Brain microvascular endothelial cell (primary cell): ENCODE measurements at regions not wholly inside any gene's neighbourhood (a gene's known extent, or its start where the extent isn't known, plus 50 kb on each side); places are given as distances from the start of the nearest gene placed in this dataset.
"Not testable (repeated sequence)": the region's sequence is repeated elsewhere in the genome, so short reads cannot be mapped to it uniquely, and the experiment has no call there.

Experiments
- DNase-seq: peaks from one replicate; pipeline ENCODE4 v3.0.0-alpha.2; 2020
- H3K27ac ChIP-seq: fragments of 250-450 bp; sonication (Bioruptor Pico); 2 replicates; pipeline ENCODE4 v1.5.1; 2020; ENCODE audit warnings: mild to moderate bottlenecking, moderate library complexity
- H3K27me3 ChIP-seq: fragments of 250-450 bp; sonication (Bioruptor Pico); replicated peaks from 2 replicates; pipeline ENCODE4 v1.5.1; 2020; ENCODE audit warnings: mild to moderate bottlenecking
- H3K36me3 ChIP-seq: fragments of 250-450 bp; sonication (Bioruptor Pico); replicated peaks from 2 replicates; pipeline ENCODE4 v1.5.1; 2020; ENCODE audit warnings: mild to moderate bottlenecking
- H3K4me3 ChIP-seq: 2 replicates; pipeline ENCODE4 v1.5.1; 2011; ENCODE audit warnings: low read depth, mild to moderate bottlenecking, control low read depth, low read length, moderate library complexity
- CTCF ChIP-seq: IDR thresholded peaks from 2 replicates; pipeline ENCODE4 v1.5.1; 2011; ENCODE audit warnings: low read depth, mild to moderate bottlenecking, moderate library complexity, low read length, control low read depth, inconsistent platforms; ENCODE audit errors: missing control alignments
- in situ Hi-C: cut with HindIII; loops from 2 replicates; pipeline ENCODE4 v1.10.0; 2017; ENCODE audit warnings: low sequenced_read_pairs, low pct_ligation_motif_present

- H3K27ac ChIP-seq = no peak overlapping the region
- no peak for TF ChIP-seq CTCF
- in situ Hi-C loops = no loop called here
- no peak for DNase-seq
- no peaks in the 10 kb centered on the region for H3K36me3 ChIP-seq
- H3K27me3 ChIP-seq = no peaks in the 10 kb centered on the region
- H3K4me3 ChIP-seq = no peak overlapping the region
These were observed 180.4 kb upstream of the CDKN2B start for GRCh38 chr9:22189471-22189870.

DNA sequence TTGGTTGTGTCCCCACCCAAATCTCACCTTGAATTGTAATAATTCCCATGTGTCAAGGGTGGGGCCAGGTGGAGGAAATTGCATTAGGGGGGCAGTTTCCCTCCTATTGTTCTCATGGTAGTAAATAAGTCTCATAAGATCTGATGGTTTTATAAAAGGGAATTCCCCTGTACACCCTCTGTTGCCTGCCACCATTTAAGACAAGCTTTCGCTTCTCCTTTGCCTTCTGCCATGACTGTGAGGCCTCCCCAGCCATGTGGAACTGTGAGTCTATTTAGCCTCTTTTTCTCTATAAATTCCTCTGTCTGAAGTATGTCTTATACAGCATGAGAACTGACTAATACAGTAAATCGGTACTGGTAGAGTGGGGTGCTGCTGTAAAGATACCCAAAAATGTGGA, 187.9 kb upstream of the CDKN2B start:
- H3K36me3 ChIP-seq, H3K27ac ChIP-seq, H3K27me3 ChIP-seq, H3K4me3 ChIP-seq, in situ Hi-C loops, DNase-seq: not testable (repeated sequence)

DNA sequence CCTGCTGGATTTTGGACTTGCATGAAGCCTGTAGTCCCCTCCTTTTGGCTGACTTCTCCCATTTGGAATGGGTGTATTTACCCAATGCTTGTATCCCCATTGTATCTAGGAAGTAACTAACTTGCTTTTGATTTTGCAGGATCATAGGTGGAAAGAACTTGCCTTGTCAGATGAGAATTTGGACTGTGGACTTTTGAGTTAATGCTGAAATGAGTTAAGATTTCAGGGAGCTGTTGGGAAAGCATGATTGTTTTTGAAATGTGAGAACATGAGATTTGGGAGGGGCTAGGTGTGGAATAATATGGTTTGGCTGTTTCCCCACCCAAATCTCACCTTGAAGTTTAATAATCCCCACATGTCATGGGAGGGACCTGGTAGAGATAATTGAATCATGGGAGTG, 189.6 kb upstream of the CDKN2B start:
- in situ Hi-C loops = no loop called here
- no peak for TF ChIP-seq CTCF
- no peak overlapping the region for H3K27ac ChIP-seq
- DNase-seq = no peak
- H3K4me3 ChIP-seq = no peak overlapping the region
- H3K36me3 ChIP-seq = no peaks in the 10 kb centered on the region
- no peaks in the 10 kb centered on the region for H3K27me3 ChIP-seq

DNA sequence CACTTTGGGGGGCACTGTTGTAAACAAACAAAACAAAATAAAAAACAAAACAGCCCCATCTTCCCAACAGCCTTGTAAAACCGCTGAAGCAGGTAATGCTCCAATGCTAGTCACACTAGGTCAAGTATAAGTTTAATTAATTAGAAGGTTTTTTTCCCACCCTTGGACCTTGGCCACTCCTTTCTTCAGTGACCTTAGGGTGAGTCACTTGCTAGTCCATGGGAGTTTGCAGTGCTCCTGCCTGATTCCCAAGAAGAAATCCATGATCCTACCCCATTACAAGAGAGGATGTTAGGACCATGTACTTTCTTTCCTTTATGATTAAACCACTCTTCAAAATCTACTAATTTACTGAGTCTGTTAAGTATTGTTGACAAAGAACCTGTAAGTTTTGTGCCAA, 192.2 kb upstream of the CDKN2B start:
- in situ Hi-C loops = no loop called here
- no peak for DNase-seq
- H3K27ac ChIP-seq = no peak overlapping the region
- no peaks in the 10 kb centered on the region for H3K36me3 ChIP-seq
- H3K4me3 ChIP-seq = no peak overlapping the region
- H3K27me3 ChIP-seq = no peaks in the 10 kb centered on the region
- no peak for TF ChIP-seq CTCF

- Histone ChIP-seq H3K27me3 (no peaks in the 10 kb centered on the region), H3K27ac (no peak overlapping the region), H3K36me3 (no peaks in the 10 kb centered on the region), H3K4me3 (no peak overlapping the region)
- no peak for DNase-seq
- no peak for TF ChIP-seq CTCF
- in situ Hi-C loops = no loop called here
These were observed 194.4 kb upstream of the CDKN2B start for GRCh38 chr9:22203371-22204138.

DNA sequence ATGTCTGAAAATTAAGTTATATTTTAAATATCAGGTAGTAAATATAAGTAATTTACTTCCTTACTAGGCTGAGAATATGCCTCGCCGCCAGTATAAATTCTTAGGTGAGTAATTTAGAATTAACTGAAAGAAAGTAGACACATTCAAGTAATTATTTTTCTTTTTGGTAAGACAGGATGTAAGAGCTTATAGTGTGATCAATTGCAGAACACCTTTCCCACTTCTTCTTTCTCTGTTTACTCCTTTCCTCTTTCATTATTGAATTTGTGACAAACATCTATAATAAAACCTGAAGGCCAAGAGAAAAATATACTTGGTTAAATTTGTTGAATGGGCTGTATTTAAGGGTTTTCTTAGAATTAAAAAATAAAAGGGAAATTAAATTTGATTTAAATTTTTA, 195.1 kb upstream of the CDKN2B start:
- Histone ChIP-seq H3K27ac (no peak overlapping the region), H3K27me3 (no peaks in the 10 kb centered on the region), H3K4me3 (no peak overlapping the region), H3K36me3 (no peaks in the 10 kb centered on the region)
- DNase-seq = no peak
- TF ChIP-seq CTCF = no peak
- in situ Hi-C loops = no loop called here
